ENCODE measurements at regions not wholly inside any gene's neighbourhood (a gene's known extent, or its start where the extent isn't known, plus 50 kb on each side); places are given as distances from the start of the nearest gene placed in this dataset.
"Not testable (repeated sequence)": the region's sequence is repeated elsewhere in the genome, so short reads cannot be mapped to it uniquely, and the experiment has no call there.

GRCh38 chr4:1589098-1589497 is 95.0 kb downstream of the FAM53A start:
- FAIRE-seq (no peak), DNase-seq (ENCODE audit: insufficient read length, low spot score) (no peak)

GRCh38 chr4:1588306-1588705 is 95.8 kb downstream of the FAM53A start:
- DNase-seq (ENCODE audit: insufficient read length, low spot score), result no peak
- no peak for FAIRE-seq

- FAIRE-seq, result no peak
These were observed 99.6 kb downstream of the FAM53A start for GRCh38 chr4:1584498-1584897.

GRCh38 chr4:1583859-1584258 is 100.3 kb downstream of the FAM53A start:
- FAIRE-seq (no peak), DNase-seq (ENCODE audit: insufficient read length, low spot score) (no peak)

More at GRCh38 chr4:1584498-1584897, 99.6 kb downstream of the FAM53A start:
- DNase-seq (ENCODE audit: insufficient read length, low spot score), result no peak

- FAIRE-seq (no peak), DNase-seq (ENCODE audit: insufficient read length, low spot score) (no peak)
These were observed 100.9 kb downstream of the FAM53A start for GRCh38 chr4:1583051-1583785.

- DNase-seq (ENCODE audit: insufficient read length, low spot score), result no peak
- FAIRE-seq, result no peak
These were observed 101.9 kb downstream of the FAM53A start for GRCh38 chr4:1582227-1582626.

GRCh38 chr4:1581164-1581894 is 102.8 kb downstream of the FAM53A start:
- FAIRE-seq, result peak; percentile 51
- DNase-seq (ENCODE audit: insufficient read length, low spot score), result peak; percentile 87

GRCh38 chr4:1580692-1581012 is 103.5 kb downstream of the FAM53A start:
- not testable (repeated sequence) for FAIRE-seq; DNase-seq (ENCODE audit: insufficient read length, low spot score)

GRCh38 chr4:1579901-1580691 is 104.0 kb downstream of the FAM53A start:
- DNase-seq (ENCODE audit: insufficient read length, low spot score) (peak; percentile 71), FAIRE-seq (peak; percentile 8)

- FAIRE-seq (no peak), DNase-seq (ENCODE audit: insufficient read length, low spot score) (peak; percentile 85)
These were observed 104.9 kb downstream of the FAM53A start for GRCh38 chr4:1579001-1579900.

- FAIRE-seq, result no peak
- DNase-seq (ENCODE audit: insufficient read length, low spot score), result no peak
These were observed 105.8 kb downstream of the FAM53A start for GRCh38 chr4:1578251-1578773.

- DNase-seq (ENCODE audit: insufficient read length, low spot score), result no peak
- no peak for FAIRE-seq
These were observed 106.3 kb downstream of the FAM53A start for GRCh38 chr4:1577822-1578217.

- no peak for DNase-seq (ENCODE audit: insufficient read length, low spot score)
- no peak for FAIRE-seq
These were observed 106.9 kb downstream of the FAM53A start for GRCh38 chr4:1576961-1577821.

GRCh38 chr4:1576304-1576960 is 107.7 kb downstream of the FAM53A start:
- DNase-seq (ENCODE audit: insufficient read length, low spot score) (no peak), FAIRE-seq (no peak)

- FAIRE-seq, result no peak
- no peak for DNase-seq (ENCODE audit: insufficient read length, low spot score)
These were observed 108.5 kb downstream of the FAM53A start for GRCh38 chr4:1575418-1576303.

- DNase-seq (ENCODE audit: insufficient read length, low spot score) (no peak), FAIRE-seq (no peak)
These were observed 109.3 kb downstream of the FAM53A start for GRCh38 chr4:1574601-1575417.

Data from GM19239 (cell line).